T-cell (primary cell): ENCODE measurements at regions not wholly inside any gene's neighbourhood (a gene's known extent, or its start where the extent isn't known, plus 50 kb on each side); places are given as distances from the start of the nearest gene placed in this dataset.
"Not testable (repeated sequence)": the region's sequence is repeated elsewhere in the genome, so short reads cannot be mapped to it uniquely, and the experiment has no call there.

ENCODE experiments used
- ATAC-seq, 4 experiments: fragments of 200-7000 bp in 3 of 4; fragments of 150-1000 bp in 1 of 4; cut with Tn5 transposase; replicated peaks in 1 of 4; 1 replicate in 3 of 4; 2 replicates in 1 of 4; pipeline ENCODE4 v1.10.0; 2021; ENCODE audit warnings: moderate library complexity in 3 of 4, mild to moderate bottlenecking in 2 of 4, moderate number of reproducible peaks in 1 of 4
- CTCF ChIA-PET, 2 donors: fragments of 300-600 bp; sonication (Branson Sonifier 250); formaldehyde crosslinking; loops; one replicate each; lab custom pipeline; 2022; ENCODE audit warnings: antibody characterized with exemption in 2 of 2; lab: Charles Lee
- POLR2A ChIA-PET, 2 donors: fragments of 300-600 bp; sonication (Branson Sonifier 250); formaldehyde crosslinking; loops; one replicate each; lab custom pipeline; 2022; ENCODE audit warnings: antibody characterized with exemption in 2 of 2; lab: Charles Lee
- DNase-seq, 35 experiments: peaks; one replicate each; pipeline versions ENCODE4 v3.0.0 to v3.0.0-alpha.2; 2013 to 2023
- H3K27ac ChIP-seq: one replicate; pipeline ENCODE4 v1.5.1; 2013; ENCODE audit warnings: low read length
- H3K27me3 ChIP-seq, 2 experiments: replicated peaks in 1 of 2; 1 replicate in 1 of 2; 2 replicates in 1 of 2; pipeline versions ENCODE4 v1.6.1 to v1.7.0; 2013; ENCODE audit warnings: low read length in 1 of 2, mixed read lengths in 1 of 2; ENCODE audit not compliant: control insufficient read depth in 2 of 2, insufficient read depth in 2 of 2; ENCODE audit errors: extremely low read depth in 1 of 2
- H3K36me3 ChIP-seq, 2 donors: 1 replicate in 1 of 2; 2 replicates in 1 of 2; pipeline versions ENCODE4 v1.6.1 to v1.7.0; 2013; ENCODE audit warnings: low read length in 1 of 2; ENCODE audit not compliant: control insufficient read depth in 2 of 2, insufficient read depth in 1 of 2; ENCODE audit errors: extremely low read depth in 1 of 2
- H3K4me1 ChIP-seq, 2 experiments: 1 replicate in 1 of 2; 2 replicates in 1 of 2; pipeline versions ENCODE4 v1.6.1 to v1.7.0; 2013; ENCODE audit warnings: low read length in 2 of 2, mixed read lengths in 1 of 2; ENCODE audit not compliant: insufficient read depth in 2 of 2, control insufficient read depth in 1 of 2; ENCODE audit errors: extremely low read depth in 1 of 2
- H3K4me3 ChIP-seq, 2 donors: 1 replicate in 1 of 2; 2 replicates in 1 of 2; pipeline versions ENCODE4 v1.5.1 to v1.7.0; 2013; ENCODE audit warnings: mild to moderate bottlenecking in 2 of 2, low read length in 1 of 2, moderate library complexity in 1 of 2; ENCODE audit not compliant: control insufficient read depth in 1 of 2; ENCODE audit errors: extremely low read depth in 1 of 2
- H3K9me3 ChIP-seq: 2 replicates; pipeline ENCODE4 v1.7.0; 2013
- H3K27ac Mint-ChIP-seq, 2 donors: one replicate each; pipeline ENCODE4 v1.8.0; 2020 to 2021; ENCODE audit warnings: mild to moderate bottlenecking in 2 of 2, mixed read lengths in 2 of 2
- H3K27me3 Mint-ChIP-seq, 2 donors: one replicate each; pipeline ENCODE4 v1.8.0; 2021 to 2022; ENCODE audit warnings: mixed read lengths in 2 of 2
- H3K36me3 Mint-ChIP-seq: one replicate; pipeline ENCODE4 v1.8.0; 2021; ENCODE audit warnings: mixed read lengths
- H3K4me1 Mint-ChIP-seq, 3 donors: one replicate each; pipeline ENCODE4 v1.8.0; 2020 to 2022; ENCODE audit warnings: mixed read lengths in 3 of 3, mild to moderate bottlenecking in 1 of 3
- H3K4me3 Mint-ChIP-seq, 3 donors: one replicate each; pipeline ENCODE4 v1.8.0; 2020 to 2022; ENCODE audit warnings: mild to moderate bottlenecking in 3 of 3, mixed read lengths in 3 of 3, moderate library complexity in 3 of 3
- H3K9me3 Mint-ChIP-seq, 3 donors: one replicate each; pipeline ENCODE4 v1.8.0; 2020 to 2022; ENCODE audit warnings: mixed read lengths in 3 of 3
- WGBS: methylation state at CpG from one replicate; pipeline ENCODE4 v1.1.5; 2013; ENCODE audit warnings: missing lambda C conversion rate; ENCODE audit not compliant: insufficient coverage; 5-methylcytosine and 5-hydroxymethylcytosine counted together

DNA sequence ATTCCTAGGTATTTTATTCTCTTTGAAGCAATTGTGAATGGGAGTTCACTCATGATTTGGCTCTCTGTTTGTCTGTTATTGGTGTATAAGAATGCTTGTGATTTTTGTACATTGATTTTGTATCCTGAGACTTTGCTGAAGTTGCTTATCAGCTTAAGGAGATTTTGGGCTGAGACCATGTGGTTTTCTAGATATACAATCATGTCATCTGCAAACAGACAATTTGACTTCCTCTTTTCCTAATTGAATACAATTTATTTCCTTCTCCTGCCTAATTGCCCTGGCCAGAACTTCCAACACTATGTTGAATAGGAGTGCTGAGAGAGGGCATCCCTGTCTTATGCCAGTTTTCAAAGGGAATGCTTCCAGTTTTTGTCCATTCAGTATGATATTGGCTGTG lies 137.3 kb downstream of the PLPPR4 start:
- H3K4me1 Mint-ChIP-seq, H3K36me3 ChIP-seq, H3K27me3 Mint-ChIP-seq, H3K27ac ChIP-seq, H3K36me3 Mint-ChIP-seq, H3K4me1 ChIP-seq, ATAC-seq, H3K9me3 ChIP-seq, H3K4me3 Mint-ChIP-seq, H3K27me3 ChIP-seq, POLR2A ChIA-PET, CTCF ChIA-PET, H3K27ac Mint-ChIP-seq, H3K9me3 Mint-ChIP-seq, DNase-seq, H3K4me3 ChIP-seq: not testable (repeated sequence)

DNA sequence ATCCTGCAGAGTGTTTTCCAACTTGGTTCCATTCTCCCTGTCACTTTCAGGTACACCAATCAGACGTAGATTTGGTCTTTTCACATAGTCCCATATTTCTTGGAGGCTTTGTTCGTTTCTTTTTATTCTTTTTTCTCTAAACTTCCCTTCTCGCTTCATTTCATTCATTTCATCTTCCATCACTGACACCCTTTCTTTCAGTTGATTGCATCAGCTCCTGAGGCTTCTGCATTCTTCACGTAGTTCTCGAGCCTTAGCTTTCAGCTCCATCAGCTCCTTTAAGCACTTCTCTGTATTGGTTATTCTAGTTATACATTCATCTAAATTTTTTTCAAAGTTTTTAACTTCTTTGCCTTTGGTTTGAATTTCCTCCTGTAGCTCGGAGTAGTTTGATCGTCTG lies 140.1 kb downstream of the PLPPR4 start:
- H3K9me3 ChIP-seq, CTCF ChIA-PET, H3K27ac ChIP-seq, H3K4me3 Mint-ChIP-seq, H3K4me3 ChIP-seq, H3K27me3 Mint-ChIP-seq, ATAC-seq, H3K4me1 ChIP-seq, H3K36me3 ChIP-seq, POLR2A ChIA-PET, H3K4me1 Mint-ChIP-seq, DNase-seq, H3K27me3 ChIP-seq, H3K27ac Mint-ChIP-seq, H3K36me3 Mint-ChIP-seq, H3K9me3 Mint-ChIP-seq: not testable (repeated sequence)
- WGBS, result no CpG with 5 or more reads among the region's 7 CpGs

DNA sequence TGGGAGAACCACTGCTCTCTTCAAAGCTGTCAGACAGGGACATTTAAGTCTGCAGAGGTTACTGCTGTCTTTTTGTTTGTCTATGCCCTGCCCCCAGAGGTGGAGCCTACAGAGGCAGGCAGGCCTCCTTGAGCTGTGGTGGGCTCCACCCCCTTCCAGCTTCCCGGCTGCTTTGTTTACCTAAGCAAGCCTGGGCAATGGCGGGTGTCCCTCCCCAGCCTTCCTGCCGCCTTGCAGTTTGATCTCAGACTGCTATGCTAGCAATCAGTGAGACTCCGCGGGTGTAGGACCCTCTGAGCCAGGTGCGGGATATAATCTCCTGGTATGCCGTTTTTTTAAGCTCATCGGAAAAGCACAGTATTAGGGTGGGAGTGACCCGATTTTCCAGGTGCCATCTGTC lies 141.0 kb downstream of the PLPPR4 start:
- H3K9me3 ChIP-seq, ATAC-seq, H3K4me3 ChIP-seq, H3K36me3 Mint-ChIP-seq, H3K27ac Mint-ChIP-seq, H3K36me3 ChIP-seq, H3K4me3 Mint-ChIP-seq, H3K4me1 Mint-ChIP-seq, POLR2A ChIA-PET, H3K4me1 ChIP-seq, H3K27me3 Mint-ChIP-seq, CTCF ChIA-PET, H3K9me3 Mint-ChIP-seq, DNase-seq, H3K27me3 ChIP-seq, H3K27ac ChIP-seq: not testable (repeated sequence)
- 94% methylated on average over 5 of the region's 9 CpGs for WGBS

DNA sequence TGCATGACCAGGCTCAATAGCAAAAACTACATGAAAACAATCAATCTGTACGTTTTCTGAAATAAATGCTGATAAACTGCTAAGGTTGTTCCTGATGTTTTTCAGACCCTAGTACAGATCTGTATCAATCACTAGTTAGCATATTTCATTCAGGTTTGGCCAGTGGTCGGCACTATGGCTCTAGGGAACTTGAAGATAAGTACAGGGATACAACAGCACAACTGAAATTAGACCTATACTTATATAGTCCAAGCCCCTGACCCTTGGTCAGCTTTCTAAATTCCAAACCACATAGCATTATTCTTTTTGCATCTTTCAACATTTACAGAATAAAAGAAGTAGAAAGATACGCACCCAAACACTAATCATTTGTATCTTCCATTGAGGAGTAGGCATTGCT lies 142.7 kb downstream of the PLPPR4 start:
- POLR2A ChIA-PET, result no interaction called here
- CTCF ChIA-PET, result no interaction called here
- ATAC-seq (no peak), DNase-seq (no peak)
- WGBS, result 0% methylated on average over 1 of the region's 3 CpGs
- H3K27ac ChIP-seq, result no peak overlapping the region
- H3K9me3 ChIP-seq, result no peaks in the 10 kb centered on the region
- no peaks in the 10 kb centered on the region for H3K36me3 ChIP-seq
- Mint-ChIP-seq H3K4me1 (no peaks in the 10 kb centered on the region), H3K4me3 (no peak overlapping the region), H3K9me3 (peaks cover 0 to 6% (median 0%) of the 10 kb centered on the region in 3 donors), H3K27ac (no peak overlapping the region), H3K27me3 (peaks cover 0 to 2% of the 10 kb centered on the region in 2 donors), H3K36me3 (no peaks in the 10 kb centered on the region)
- H3K27me3 ChIP-seq, result no peaks in the 10 kb centered on the region
- no peaks in the 10 kb centered on the region for H3K4me1 ChIP-seq
- no peak overlapping the region for H3K4me3 ChIP-seq

DNA sequence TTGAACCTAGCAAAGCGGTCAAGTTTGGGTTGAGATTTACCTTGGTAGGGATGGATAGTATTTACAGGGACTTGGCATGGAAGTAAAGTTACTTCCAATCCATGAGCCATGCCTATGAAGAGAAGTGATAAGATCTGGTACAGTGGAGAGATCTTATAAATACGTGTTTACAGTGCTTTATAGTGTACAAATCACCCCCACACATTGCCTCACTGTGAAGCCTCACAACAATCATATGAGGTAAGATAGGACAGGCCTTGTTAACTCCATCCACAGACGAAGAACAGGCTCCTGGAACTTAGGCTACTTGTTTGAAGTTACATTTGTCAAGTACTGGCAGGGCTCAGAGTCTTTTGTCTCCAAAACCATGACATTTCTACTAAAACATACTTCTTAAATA lies 159.8 kb downstream of the PLPPR4 start:
- Mint-ChIP-seq H3K27me3 (no peaks in the 10 kb centered on the region), H3K4me3 (no peak overlapping the region), H3K36me3 (no peaks in the 10 kb centered on the region), H3K27ac (no peak overlapping the region), H3K4me1 (no peaks in the 10 kb centered on the region), H3K9me3 (peaks cover 0 to 4% (median 2%) of the 10 kb centered on the region in 3 donors)
- H3K4me1 ChIP-seq, result no peaks in the 10 kb centered on the region
- H3K27ac ChIP-seq, result no peak overlapping the region
- DNase-seq, result no peak
- H3K27me3 ChIP-seq, result no peaks in the 10 kb centered on the region
- H3K4me3 ChIP-seq, result no peak overlapping the region
- H3K9me3 ChIP-seq, result no peaks in the 10 kb centered on the region
- ATAC-seq, result no peak
- WGBS, result 52% methylated on average over 2 of the region's 3 CpGs
- no peaks in the 10 kb centered on the region for H3K36me3 ChIP-seq
- CTCF ChIA-PET, result no interaction called here
- POLR2A ChIA-PET, result no interaction called here

DNA sequence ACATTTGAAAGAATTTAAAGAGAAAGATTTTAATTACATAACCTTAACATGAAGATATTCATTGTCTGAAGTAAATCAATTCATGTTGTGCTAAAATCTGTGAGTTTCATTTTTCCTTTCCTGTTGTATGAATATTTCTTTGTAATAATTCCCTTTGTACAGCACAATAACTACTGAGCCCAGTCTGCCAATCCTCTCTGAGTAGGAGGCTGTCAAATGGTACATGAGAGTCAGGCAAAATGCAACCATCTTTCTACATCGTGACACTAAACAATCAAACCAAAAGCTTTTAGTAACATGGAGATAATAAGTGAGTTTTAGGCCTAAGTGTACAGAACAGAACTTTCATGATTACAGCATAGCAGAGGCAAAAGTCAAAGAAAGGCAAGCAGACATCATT lies 165.5 kb downstream of the PLPPR4 start:
- H3K36me3 Mint-ChIP-seq, result no peaks in the 10 kb centered on the region
- CTCF ChIA-PET, result no interaction called here
- Histone ChIP-seq H3K27ac (no peak overlapping the region), H3K4me3 (no peak overlapping the region), H3K4me1 (no peaks in the 10 kb centered on the region), H3K36me3 (no peaks in the 10 kb centered on the region), H3K9me3 (no peaks in the 10 kb centered on the region), H3K27me3 (no peaks in the 10 kb centered on the region)
- no peak overlapping the region for H3K4me3 Mint-ChIP-seq
- H3K27me3 Mint-ChIP-seq, result peaks cover 2 to 4% of the 10 kb centered on the region in 2 donors
- H3K4me1 Mint-ChIP-seq, result no peaks in the 10 kb centered on the region
- H3K27ac Mint-ChIP-seq, result no peak overlapping the region
- WGBS, result no CpG with 5 or more reads among the region's 1 CpG
- POLR2A ChIA-PET, result no interaction called here
- ATAC-seq (no peak), DNase-seq (no peak)
- H3K9me3 Mint-ChIP-seq, result peaks cover 0 to 8% (median 4%) of the 10 kb centered on the region in 3 donors

DNA sequence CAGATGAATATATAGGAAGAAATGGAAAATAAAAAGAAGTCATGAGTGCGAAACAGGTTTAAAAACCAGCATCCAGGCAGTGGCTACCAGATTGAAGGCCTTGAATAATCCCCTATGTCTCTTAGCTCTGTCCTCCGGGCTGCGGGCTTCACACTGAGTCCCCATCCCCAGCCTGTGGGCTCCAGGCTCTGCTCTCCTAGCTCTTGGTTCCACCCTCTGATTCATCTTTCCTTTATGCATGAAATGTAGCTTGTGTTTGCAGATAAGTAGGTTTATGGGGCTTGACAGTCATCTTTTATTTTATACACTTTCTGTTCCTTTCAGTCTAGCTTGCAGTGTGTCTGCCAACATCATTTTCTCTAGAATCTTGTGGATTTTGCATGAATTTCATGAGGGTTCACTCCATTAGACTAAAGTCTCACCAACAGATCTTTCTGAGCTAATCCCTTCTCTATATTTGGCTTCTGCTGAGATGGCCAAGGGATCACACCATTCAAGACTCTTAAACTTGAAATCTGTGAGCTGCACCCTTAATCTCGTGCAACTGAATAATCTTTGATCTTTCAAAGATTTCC lies 174.5 kb downstream of the PLPPR4 start:
- no peaks in the 10 kb centered on the region for H3K36me3 Mint-ChIP-seq
- Histone ChIP-seq H3K9me3 (no peaks in the 10 kb centered on the region), H3K4me1 (no peaks in the 10 kb centered on the region), H3K27me3 (no peaks in the 10 kb centered on the region), H3K27ac (no peak overlapping the region), H3K4me3 (no peak overlapping the region), H3K36me3 (no peaks in the 10 kb centered on the region)
- CTCF ChIA-PET, result no interaction called here
- POLR2A ChIA-PET, result no interaction called here
- no peaks in the 10 kb centered on the region for H3K9me3 Mint-ChIP-seq
- ATAC-seq, result no peak
- no peak overlapping the region for H3K27ac Mint-ChIP-seq
- no peak for DNase-seq
- H3K27me3 Mint-ChIP-seq, result peaks cover 0 to 3% of the 10 kb centered on the region in 2 donors
- 60% methylated on average over 2 of the region's 4 CpGs for WGBS
- no peak overlapping the region for H3K4me3 Mint-ChIP-seq
- H3K4me1 Mint-ChIP-seq, result peaks cover 0 to 6% (median 6%) of the 10 kb centered on the region in 3 donors
